NCI-H128 (cell line): ENCODE measurements at regions not wholly inside any gene's neighbourhood (a gene's known extent, or its start where the extent isn't known, plus 50 kb on each side); places are given as distances from the start of the nearest gene placed in this dataset.

ENCODE experiments used
- DNase-seq: peaks from one replicate; lab custom pipeline; 2025; ENCODE audit not compliant: unreplicated experiment; lab: John Stamatoyannopoulos, UW

DNA sequence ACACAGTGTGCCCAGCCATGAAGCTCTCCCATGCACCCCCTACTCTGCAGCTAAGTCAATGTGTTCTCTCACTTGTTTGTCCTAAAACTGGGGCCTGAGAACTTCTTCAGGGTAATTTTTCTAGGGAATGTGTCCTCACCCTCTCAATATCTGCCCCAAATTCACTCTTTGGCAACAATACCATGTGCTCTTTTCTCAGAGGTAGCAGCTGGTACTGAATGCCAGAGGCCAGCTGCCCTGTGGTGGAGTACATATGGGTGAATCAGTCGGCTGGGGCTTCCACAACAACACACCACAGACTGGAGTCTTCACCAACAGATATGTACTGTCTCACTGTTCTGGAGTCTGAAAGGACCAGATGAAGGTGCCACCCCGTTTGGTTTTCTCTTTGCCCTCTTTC, 97.7 kb upstream of the TOP3B start:
- no peak for DNase-seq

DNA sequence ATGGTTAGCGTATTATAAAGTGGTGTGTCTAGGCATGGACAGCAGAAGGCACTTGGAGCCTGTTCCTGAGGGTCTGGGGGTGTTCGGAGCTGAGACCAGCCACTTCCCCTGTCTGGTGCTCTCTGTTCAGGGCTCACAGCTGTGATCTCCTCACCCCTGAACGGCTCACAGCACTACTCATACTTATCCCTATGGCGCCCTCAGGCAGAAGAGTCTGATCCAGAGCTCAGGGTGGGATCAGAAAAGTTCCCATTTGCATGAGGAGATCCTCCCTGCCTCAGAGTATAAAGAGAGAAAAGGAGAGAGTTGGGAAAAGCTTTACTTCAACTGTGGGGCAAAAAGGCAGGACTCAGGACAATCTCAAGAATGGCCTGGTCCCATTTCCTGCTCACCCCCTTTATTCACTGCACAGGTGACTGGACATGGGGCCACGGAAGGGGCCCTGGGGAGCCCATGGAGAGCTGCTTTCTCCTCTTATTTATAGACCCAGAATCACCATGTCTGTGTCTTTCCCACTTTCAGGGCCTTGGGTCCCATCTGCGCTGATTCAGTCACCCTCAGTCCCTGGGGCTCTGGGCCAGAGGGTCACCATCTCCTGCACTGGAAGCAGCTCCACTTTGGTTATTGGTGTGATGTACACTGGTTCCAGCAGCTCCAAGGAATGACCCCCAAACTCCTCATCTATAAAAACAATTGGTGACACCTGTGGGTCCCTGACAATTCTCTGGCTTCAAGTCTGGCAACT, 97.0 kb upstream of the TOP3B start:
- DNase-seq: no peak

DNA sequence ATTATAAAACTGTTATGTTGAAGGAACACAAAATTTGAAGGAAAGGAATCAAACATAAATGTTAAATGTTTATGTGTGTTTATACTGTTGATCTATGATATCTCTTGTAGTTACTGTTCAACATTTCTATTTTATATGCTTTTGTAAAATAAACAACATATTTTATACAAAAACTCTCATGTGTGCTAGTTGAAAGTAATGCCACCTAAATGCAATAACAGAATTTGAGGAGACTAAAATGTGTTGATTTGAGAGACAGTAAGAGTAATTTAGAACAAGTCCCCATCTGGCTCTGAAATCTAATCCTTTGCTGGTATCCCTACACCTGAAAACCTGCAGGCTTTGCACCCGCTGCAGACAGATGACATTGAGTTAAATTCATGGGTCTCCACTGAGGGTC, 95.7 kb upstream of the TOP3B start:
- no peak for DNase-seq

DNA sequence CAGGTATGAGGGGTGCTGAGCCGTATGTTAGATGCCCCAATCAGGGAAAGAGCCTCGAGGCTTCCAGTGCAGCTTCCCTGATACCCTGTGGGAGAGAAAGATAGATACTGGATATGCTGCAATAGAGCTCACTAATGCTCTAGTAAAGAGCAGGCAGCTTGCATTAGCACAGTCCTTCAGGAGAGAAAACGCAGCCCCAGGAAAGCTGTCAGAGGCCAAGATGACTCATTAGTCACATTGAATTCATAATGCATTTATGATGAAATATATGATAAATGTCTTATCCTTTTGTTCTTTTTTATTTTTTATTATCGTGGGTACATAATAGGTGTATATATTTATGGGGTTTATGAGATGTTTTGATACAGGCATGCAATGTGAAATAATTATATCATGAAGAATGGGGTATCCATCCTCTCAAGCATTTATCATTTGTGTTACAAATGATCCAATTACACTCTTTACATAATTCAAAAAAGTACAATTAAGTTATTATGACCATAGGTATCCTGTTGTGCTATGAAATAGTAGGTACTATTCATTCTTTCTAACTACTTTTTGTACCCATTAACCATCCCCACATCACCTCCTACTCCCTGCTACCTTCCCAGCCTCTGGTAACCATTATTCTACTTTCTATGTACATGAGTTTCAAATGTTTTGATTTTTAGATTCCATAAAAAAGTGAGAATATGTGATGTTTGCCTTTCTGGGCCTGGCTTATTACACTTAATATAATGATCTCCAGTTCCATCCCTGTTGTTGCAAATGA, 94.5 kb upstream of the TOP3B start:
- no peak for DNase-seq

DNA sequence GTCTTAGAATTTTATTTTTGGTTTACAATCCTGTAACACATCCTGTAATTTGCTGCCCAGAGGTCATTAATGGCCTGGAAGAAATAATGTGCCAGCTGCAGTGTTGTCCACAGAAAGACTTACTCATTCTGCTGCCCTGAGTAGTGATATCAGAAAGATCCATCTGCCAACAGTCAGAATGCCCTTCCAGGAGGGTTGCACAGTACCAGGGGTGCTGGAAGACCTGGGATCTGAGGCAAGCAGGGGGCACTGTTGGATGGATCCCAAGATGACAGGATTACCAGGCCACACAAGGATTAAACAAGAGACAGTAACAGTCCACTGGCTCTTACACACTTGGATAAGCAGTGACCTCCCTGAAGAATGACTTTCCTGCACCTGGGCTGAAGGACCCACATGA, 93.8 kb upstream of the TOP3B start:
- DNase-seq: no peak

DNA sequence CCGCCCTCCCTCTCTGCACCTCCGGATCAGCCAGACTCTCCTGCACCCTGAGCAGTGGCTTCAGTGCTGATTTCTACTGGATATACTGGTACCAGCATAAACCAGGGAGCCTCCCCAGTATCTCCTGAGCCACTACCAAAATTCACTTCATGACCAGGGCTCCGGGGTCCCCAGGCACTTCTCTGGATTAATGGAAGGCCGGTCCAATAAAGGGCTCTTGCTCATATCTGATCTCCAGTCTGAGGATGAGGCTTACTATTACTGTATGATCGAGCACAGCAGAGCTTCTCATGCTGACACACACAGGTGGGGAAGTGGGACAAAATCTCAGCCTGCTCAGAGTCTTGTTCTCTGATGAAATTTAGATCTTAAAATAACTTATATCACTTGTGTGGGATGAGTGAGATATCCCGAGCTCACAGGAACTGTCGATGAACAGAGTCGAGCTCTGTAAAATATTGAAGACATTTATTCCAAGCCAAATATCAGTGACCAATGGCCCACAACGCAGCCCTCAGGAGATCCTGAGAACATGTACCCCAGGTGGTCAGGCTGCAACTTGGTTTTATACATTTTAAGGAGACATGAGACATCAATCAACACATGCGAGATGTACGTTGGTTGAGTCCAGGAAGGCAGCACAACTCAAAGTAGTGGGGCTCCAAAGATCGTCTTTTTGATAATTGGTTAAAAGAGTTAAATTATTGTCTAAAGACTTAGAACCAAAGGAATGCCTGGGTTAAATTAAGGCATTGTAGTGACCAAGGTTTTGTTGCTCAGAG, 93.0 kb upstream of the TOP3B start:
- no peak for DNase-seq

DNA sequence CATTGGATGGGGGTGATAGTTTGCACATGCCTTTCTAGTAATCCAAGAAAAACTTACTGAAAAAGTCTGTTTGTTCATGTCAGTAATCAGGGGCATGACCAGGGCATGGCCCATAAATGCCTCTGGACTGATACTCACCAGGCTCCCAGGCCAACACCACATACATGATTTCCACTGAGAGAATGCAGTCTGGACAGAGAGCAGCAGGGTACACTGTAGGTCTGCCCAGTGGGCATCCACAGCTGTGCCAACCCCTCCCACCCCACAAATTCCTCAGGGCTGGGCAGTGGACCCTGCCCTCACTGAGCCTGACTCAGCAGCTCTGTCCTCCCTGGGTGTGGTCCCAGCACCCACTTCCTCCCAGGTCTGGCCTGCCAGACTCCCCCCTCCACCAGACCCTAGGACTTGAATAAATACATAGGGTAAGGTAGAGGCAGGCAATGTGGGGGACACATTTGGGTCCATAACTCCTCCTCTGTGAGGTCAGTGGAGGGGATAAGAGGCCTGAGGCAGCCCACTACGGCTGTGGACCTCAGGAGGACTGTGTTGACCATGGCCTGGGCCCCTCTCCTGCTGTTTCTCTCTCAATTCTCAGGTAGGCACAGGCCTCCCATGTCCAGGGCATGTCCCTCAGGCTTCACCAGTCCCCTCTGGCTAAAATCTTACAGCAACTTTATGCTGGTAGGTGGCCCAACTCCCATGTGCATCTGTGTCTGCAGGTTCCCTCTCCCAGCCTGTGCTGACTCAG, 92.2 kb upstream of the TOP3B start:
- no peak for DNase-seq

DNA sequence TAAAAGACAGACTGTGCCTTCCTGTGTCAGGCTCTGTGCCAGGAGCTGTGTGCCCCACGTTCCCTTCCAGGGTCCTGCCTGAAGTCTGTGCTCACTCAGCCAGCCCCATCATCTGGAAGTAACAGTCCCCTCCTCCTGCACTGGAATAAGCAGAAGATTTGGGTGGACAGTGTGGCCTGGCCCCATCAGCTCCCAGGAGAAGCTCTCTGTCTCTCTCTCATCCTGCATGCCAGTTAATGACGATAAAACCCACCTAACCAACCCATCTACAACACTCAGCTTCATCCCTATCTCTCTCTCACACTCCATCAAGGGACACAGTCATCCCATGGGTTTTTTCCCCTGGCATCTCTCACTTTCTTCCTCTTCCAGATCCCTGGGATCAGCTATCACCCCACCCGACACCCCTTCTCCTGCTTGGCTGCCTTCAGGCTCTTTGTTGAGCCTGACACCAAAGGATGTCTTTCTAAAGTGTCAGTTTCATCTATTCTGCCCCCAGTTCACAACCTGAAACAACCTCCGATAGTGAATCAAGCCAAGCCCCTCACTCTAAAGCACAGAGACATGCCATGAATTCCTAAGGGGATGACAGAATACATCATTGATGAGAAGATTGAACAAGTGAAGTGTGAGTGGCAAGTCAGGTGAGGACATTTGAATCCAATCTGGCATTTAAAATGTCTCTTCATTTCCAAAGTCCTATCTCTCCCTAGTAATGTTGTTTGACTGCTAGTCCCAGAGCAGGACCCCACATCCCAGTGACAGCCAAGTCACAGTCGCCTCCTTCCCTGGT, 91.4 kb upstream of the TOP3B start:
- no peak for DNase-seq

DNA sequence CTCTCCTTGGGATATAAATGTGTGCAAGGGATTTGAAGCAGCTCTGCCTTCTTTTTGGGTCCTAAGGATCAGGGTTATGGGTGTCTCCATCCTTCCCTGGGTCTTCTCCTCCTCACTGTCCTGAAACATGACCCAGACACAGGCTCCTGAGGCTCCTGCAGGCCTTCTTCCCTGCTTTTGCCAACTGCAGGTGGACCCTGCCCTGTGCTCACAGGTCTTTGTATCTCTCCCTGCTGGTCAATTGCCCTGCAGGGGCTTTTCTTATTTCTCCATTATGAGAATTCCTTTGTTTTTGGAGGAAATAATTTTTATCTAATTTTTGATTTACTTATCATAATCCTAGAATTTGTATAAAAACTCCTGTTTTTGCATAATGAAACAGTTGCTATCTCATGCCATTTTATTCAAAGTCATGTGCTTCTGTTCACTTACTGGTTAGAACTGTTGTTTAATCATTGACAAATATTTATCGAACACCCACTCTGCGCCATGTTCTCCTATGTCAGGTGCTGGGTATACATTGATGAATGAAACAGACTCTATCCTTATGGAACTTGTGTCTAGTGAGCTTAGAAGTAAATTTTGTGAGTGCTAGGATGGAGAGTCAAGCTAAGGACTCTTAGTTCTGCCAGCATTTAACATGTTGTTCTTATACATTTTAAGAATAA, 89.7 kb upstream of the TOP3B start:
- DNase-seq: no peak

DNA sequence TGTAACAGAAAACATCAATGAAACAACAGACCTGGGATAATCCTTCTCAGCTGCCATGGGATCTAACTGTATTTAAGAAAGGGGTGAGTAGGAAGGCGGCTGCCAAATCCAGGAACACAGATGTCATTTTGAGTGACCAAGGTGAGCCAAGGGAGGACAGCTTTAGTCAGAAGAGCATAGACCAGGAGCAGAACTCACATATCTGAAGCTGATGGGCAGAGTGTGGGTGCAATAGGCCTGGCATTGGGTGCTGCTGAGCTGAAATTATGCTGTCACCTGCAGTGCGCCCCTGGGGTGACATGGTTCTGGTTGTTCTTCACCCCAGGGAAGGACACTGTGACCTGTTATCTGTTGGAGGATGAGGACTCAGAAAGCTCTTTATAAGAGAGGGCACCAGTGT, 88.9 kb upstream of the TOP3B start:
- no peak for DNase-seq

DNA sequence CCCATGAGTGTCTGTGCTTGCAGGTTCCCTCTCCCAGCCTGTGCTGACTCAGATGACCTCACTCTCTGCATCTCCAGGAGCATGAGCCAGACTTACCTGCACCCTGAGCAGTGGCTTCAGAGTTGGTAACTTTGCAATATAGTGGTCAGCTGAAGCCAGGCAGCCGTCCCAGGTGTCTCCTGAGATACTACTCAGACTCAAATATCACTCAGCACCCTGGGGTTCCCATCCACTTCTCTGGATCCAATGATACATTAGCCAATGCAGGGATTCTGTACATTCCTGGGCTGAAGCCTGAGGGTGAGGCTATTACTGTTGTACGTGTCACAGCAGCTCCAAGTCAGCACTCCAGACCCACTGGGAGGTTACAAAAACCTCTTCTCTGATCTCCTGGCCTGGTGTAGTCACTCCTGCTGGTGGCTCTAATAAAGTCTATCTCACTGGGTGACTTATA, 87.8 kb upstream of the TOP3B start:
- DNase-seq: no peak

DNA sequence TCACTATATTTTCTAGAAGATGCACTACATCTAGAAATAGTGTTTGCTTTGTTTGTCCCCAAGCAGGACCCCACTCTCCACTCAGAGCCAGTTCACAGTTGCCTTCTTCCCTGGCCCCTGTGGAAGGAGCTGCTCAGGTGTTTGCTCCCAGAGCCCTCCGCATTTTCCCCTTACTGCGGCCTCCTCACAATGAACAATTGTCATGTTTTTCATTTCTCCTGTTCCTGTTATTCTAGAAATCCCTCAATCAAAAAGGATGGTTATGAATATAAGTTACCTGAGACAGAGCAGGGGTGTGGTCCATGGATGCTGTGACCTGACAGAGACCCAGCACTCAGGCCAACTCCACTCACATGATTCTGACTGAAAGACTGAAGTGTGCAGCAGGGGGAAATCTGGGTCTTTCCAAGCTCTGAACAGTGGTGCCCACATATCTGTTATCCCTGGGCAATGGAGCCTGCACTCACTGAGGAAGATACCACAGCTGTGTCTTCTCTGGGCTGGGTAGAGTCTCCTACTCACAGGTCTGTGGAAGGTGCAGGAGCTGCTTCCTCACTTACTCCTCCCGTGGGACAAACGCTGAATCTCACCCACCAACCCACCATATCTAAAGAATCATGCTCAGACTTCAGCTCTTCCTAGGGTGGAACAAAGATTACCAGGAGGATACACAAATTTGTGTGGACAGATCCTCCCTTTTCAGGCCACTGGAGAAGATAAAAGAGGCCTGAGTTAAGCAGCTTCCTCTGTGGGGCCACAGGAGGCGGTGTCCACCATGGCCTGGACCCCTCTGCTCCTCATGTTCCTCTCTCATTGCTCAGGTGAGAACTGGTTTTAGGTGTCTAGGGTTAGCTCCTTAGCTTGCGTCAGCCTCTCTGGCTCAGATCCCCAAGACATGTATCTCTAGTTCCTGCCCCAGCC, 87.1 kb upstream of the TOP3B start:
- DNase-seq: no peak

DNA sequence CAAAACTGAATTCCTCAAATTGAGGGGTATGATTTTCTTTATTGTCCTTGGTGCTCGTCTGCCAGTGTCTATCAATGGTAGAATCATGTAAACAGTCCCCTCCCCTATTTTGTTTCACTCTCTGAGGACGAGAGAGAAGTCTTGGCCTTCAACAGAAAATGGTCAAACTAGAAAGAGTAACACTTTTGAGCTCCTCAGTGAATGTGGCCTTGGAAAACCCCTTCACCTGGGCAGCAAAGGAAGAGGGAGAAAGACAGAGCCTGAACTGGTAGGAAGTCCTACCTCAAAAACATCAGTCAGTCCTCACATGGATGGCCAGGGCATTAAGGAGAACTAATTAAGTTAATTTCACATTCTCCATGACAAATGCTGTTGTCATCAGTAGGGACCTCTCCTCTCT, 86.1 kb upstream of the TOP3B start:
- no peak for DNase-seq

DNA sequence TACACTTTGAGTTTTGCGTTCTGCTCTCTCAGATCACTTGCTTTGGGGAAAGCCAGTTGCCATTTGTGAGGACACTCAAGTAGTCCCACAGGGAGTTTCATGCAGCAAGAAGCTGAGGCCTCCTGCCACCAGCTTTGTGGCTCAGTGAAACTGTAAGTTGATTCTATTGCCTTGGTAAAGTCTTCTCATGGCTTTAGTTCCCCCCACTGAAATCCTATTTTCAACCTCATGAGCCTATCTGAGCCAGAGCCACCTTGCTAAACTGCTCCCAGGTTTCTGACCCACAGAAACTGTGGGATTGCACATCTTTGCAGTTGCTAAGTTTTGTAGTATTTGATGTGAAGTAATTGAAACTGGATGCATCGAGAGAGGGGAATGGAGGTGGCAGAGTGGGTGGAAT, 85.4 kb upstream of the TOP3B start:
- DNase-seq: no peak

DNA sequence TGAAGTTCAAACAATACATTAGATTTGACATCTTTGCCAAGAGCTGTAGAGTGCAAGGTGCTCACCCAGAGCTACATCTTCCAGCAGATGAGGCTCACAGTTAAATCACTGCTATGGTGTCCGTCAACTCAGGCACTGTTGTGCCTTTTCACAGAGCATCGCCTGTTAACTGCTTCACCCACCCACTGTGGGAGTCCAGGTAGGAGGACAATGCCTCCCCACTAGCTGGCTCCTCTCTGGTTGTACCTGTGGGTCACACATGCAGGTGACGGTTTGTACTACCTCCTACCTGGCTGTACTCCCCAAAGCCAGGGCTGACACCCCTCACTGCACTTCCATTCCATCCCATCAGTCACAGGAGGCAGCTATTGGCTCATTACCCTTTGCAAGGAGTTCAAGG, 84.6 kb upstream of the TOP3B start:
- DNase-seq: no peak

DNA sequence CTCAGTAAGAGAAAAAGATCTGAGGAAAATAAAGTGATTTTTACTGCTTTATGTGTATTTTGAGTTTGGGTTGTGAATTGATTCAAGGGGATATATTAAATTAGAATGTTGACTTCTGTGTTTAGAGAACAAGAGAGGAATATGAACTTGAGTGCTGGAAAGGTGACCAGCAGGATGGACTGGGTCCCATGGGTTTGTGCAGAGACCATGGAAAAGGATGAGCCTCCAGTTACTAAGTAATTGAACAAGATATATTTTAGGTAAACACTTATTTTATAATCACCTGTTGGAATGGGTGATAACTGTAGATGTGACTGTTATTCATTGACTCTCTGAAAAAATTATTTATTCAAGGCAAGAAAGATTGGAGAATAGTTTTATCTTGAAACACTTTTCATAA, 82.0 kb upstream of the TOP3B start:
- no peak for DNase-seq

DNA sequence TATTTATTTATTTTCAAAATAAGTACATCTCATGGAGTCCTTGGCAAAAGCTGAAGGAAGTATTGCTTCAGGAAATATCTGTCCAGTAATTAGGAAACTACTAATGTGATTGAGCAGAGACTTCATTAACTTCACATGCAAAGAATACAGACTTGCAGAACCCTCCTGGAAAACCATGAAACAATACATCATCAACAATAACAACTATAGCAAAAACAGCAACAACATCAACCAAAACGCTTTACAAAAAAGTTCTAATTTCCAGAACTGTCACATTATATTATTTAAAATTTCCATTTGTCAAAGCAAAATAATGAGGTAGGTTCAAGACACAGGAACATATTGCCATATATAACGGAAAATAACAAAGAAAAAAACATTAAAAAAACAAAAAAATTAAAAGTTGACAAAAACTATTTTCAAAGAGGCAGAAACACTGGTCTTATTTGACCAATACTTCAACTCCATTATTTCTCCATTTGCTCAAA, 79.8 kb upstream of the TOP3B start:
- no peak for DNase-seq
